ENCODE measurements at regions not wholly inside any gene's neighbourhood (a gene's known extent, or its start where the extent isn't known, plus 50 kb on each side); places are given as distances from the start of the nearest gene placed in this dataset.
"Not testable (repeated sequence)": the region's sequence is repeated elsewhere in the genome, so short reads cannot be mapped to it uniquely, and the experiment has no call there.

DNA sequence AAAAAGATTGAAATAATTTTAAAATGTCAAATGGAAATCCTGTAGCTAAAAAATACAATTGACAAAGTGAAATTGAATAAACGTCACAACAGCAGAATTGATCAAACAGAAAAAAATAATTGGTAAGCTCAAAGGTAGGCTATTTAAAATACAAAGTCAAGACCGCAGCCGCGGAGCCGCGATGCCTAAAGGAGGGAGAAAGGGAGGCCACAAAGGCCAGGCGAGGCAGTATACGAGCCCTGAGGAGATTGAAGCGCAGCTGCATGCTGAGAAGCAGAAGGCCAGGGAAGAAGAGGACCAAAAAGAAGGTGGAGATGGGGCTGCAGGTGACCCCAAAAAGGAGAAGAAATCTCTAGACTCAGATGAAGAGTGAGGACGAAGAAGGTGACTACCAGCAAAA is 1068.5 kb upstream of the COX7C start:
- DNase-seq (no peak), ATAC-seq (no peak)
- WGBS, result 93% methylated on average over 10 of the region's 10 CpGs
- Histone ChIP-seq H3K27me3 (ENCODE audit: control insufficient read depth, insufficient read depth) (no peaks in the 10 kb centered on the region), H3K4me3 (ENCODE audit: low read length) (no peak overlapping the region), H3K27ac (ENCODE audit: low read length) (no peak overlapping the region), H3K4me1 (ENCODE audit: control insufficient read depth, insufficient read depth, low read length) (no peaks in the 10 kb centered on the region), H3K9me3 (ENCODE audit: control insufficient read depth, low read length) (no peaks in the 10 kb centered on the region)
- intact Hi-C loops (cut with DNase I), result no loop called here

DNA sequence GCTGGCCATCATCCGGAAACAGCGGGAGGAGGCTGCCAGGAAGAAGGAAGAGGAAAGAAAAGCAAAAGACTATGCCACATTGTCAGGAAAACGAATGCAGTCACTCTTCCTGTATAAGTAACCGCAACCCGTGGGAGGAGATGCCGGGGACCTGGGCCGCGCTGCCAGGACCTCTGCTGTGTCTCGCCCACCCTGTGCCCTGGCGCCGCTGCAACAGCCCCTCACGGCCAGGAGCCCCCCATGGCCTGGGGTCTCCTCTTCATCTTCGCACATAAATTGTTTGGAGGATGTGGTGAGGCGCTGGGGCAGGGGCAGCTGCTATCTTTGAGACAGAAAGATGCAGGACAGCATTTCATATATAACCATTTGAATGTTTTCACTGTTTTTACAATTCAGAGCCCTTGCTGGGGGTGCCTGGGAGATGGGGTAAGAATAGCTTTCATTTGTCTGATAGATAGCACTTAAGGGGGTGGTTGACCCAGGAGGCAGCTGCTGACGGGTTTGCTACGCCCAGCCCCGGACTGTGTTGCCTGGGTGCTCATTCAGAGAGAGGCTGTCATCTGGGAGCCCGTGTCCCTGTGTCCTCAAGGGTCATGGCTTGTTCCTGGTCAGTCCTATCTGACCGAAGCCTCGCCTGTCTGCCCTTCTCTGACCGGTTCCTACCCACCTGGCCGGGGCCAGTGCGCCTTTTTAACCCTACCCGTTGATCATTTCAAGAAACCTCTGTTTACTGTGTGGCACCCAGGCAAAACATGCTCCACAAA is 1067.7 kb upstream of the COX7C start:
- H3K4me1 ChIP-seq (ENCODE audit: control insufficient read depth, insufficient read depth, low read length), result no peaks in the 10 kb centered on the region
- no peak overlapping the region for H3K4me3 ChIP-seq (ENCODE audit: low read length)
- WGBS, result 89% methylated on average over 24 of the region's 24 CpGs
- ATAC-seq (no peak), DNase-seq (peak in 1 of 3 donors; percentile 22)
- H3K9me3 ChIP-seq (ENCODE audit: control insufficient read depth, low read length), result no peaks in the 10 kb centered on the region
- no peaks in the 10 kb centered on the region for H3K27me3 ChIP-seq (ENCODE audit: control insufficient read depth, insufficient read depth)
- intact Hi-C loops (cut with DNase I), result no loop called here
- no peak overlapping the region for H3K27ac ChIP-seq (ENCODE audit: low read length)

DNA sequence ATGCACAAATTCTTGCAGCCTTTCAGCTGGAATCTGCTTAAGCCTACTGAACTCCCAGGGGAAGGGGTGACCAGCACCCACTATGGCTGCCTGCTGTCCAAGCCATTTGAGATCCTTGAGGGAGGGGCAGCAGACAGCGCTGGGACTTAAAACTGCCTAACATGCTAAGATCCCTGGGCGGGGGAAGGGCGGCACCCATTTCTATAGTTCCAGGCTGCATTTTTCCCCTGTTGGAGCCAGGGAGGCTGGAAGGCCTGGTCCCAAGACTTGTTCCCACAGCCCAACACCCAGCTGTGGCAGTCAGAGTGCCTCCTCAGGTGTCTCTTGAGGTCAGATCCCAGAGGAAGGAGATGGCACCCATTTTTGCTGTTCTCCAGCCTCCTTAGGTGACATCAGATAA is 1061.3 kb upstream of the COX7C start:
- Histone ChIP-seq H3K4me1 (ENCODE audit: control insufficient read depth, insufficient read depth, low read length) (no peaks in the 10 kb centered on the region), H3K27me3 (ENCODE audit: control insufficient read depth, insufficient read depth) (no peaks in the 10 kb centered on the region), H3K4me3 (ENCODE audit: low read length) (no peak overlapping the region), H3K27ac (ENCODE audit: low read length) (no peak overlapping the region), H3K9me3 (ENCODE audit: control insufficient read depth, low read length) (no peaks in the 10 kb centered on the region)
- DNase-seq (no peak), ATAC-seq (no peak)
- 92% methylated on average over 3 of the region's 3 CpGs for WGBS
- intact Hi-C loops (cut with DNase I), result no loop called here

DNA sequence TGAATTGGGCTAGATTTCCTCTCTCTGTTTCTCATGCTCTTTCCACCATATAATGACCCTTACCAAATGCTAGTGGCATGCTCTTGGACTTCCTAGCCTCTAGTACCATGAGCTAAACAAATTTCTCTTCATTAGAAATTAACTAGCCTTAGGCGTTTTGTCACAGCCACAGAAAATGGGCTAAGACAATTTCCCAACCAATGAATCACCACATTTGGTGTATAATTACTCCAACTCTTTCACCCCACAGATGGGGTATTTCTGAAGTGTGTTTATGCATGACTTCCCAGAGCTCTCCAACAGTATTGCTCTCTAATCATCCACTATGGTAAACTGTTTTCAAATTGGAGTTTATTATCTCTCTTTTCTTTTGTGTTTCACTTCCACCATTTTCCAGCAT is 1041.1 kb upstream of the COX7C start:
- DNase-seq (no peak), ATAC-seq (no peak)
- Histone ChIP-seq H3K27me3 (ENCODE audit: control insufficient read depth, insufficient read depth) (no peaks in the 10 kb centered on the region), H3K4me3 (ENCODE audit: low read length) (no peak overlapping the region), H3K9me3 (ENCODE audit: control insufficient read depth, low read length) (no peaks in the 10 kb centered on the region), H3K27ac (ENCODE audit: low read length) (no peak overlapping the region), H3K4me1 (ENCODE audit: control insufficient read depth, insufficient read depth, low read length) (no peaks in the 10 kb centered on the region)
- intact Hi-C loops (cut with DNase I), result no loop called here
- 85% methylated on average over 1 of the region's 1 CpG for WGBS

DNA sequence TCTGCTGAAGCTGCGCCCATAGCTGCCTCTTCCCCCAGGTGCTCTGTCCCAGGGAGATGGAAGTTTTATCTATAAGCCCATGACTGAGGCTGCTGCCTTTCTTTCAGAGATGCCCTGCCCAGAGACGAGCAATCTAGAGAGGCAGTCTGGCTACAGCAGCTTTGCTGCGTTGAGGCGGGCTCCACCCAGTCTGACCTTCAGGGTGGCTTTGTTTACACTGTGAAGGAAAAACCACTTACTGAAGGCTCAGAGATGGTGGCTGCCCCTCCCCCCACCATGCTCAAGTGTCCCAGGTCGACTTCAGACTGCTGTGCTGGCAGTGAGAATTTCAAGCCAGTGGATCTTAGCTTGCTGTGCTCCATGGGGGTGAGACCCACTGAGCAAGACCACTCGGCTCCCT is 1029.9 kb upstream of the COX7C start:
- H3K9me3 ChIP-seq (ENCODE audit: control insufficient read depth, low read length); H3K4me3 ChIP-seq (ENCODE audit: low read length); H3K27me3 ChIP-seq (ENCODE audit: control insufficient read depth, insufficient read depth); ATAC-seq; intact Hi-C loops (cut with DNase I); H3K4me1 ChIP-seq (ENCODE audit: control insufficient read depth, insufficient read depth, low read length); H3K27ac ChIP-seq (ENCODE audit: low read length): not testable (repeated sequence)
- WGBS, result 42% methylated on average over 6 of the region's 6 CpGs
- peak in 1 of 3 donors; percentile 42 for DNase-seq

DNA sequence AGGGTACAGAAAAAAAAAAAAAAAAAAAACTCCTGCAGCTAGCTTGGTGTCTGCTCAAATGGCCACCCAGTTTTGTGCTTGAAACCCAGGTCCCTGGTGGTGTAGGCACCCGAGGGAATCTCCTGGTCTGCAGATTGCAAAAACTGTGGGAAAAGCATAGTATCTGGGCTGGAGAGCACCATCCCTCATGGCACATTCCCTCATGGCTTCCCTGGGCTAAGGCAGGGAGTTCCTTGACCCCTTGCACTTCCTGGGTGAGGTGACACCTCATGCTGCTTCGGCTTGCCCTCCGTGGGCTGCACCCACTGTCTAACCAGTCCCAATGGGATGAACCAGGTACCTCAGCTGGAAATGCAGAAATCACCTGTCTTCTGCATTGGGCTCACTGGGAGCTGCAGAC is 1029.5 kb upstream of the COX7C start:
- 76% methylated on average over 3 of the region's 3 CpGs for WGBS
- intact Hi-C loops (cut with DNase I); ATAC-seq: not testable (repeated sequence)

DNA sequence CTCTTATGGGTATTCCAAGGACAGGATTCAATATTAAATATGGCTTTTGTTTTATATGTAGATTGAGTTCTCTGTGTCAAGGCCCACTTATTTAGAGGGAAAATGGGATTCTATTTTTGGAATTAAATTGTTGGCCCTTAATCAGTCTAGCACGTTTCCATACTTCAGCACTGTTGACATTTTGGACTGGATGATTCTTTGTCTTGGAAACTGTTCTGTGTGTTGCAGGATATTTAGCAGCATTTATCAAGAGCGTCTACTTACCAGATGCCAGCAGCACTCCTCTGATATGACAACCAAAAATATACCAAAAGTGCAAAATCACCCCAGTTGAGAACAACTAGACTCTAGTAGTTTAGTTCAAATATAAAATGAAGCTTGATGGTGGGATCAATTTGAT is 1027.0 kb upstream of the COX7C start:
- intact Hi-C loops (cut with DNase I), result no loop called here
- Histone ChIP-seq H3K4me3 (ENCODE audit: low read length) (no peak overlapping the region), H3K27ac (ENCODE audit: low read length) (no peak overlapping the region), H3K9me3 (ENCODE audit: control insufficient read depth, low read length) (no peaks in the 10 kb centered on the region), H3K4me1 (ENCODE audit: control insufficient read depth, insufficient read depth, low read length) (no peaks in the 10 kb centered on the region), H3K27me3 (ENCODE audit: control insufficient read depth, insufficient read depth) (no peaks in the 10 kb centered on the region)
- DNase-seq, result no peak
- 15% methylated on average over 2 of the region's 2 CpGs for WGBS
- peak; percentile 77 to 81 for ATAC-seq

More for the DNA sequence above, 1029.5 kb upstream of the COX7C start:
- H3K27ac ChIP-seq (ENCODE audit: low read length); H3K4me1 ChIP-seq (ENCODE audit: control insufficient read depth, insufficient read depth, low read length); H3K9me3 ChIP-seq (ENCODE audit: control insufficient read depth, low read length); H3K4me3 ChIP-seq (ENCODE audit: low read length); H3K27me3 ChIP-seq (ENCODE audit: control insufficient read depth, insufficient read depth); DNase-seq: not testable (repeated sequence)

DNA sequence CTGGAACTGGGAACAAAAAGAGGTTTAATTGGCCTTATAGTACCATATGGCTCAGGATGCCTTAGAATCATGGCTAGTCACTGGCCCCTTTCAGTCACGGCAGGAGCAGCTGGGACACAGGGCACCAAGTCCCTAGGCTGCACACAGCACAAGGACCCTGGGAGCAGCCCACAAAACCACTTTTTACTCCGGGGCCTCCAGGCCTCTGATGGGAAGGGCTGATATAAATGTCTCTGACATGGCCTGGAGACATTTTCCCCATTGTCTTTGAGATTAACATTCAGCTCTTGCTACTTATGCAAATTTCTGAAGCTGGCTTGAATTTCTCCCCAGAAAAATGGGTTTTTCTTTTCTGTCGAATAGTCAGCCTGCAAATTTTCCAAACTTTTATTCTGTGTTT is 1026.4 kb upstream of the COX7C start:
- WGBS, result 77% methylated on average over 3 of the region's 3 CpGs
- no peaks in the 10 kb centered on the region for H3K9me3 ChIP-seq (ENCODE audit: control insufficient read depth, low read length)
- no peaks in the 10 kb centered on the region for H3K27me3 ChIP-seq (ENCODE audit: control insufficient read depth, insufficient read depth)
- intact Hi-C loops (cut with DNase I), result no loop called here
- no peak overlapping the region for H3K4me3 ChIP-seq (ENCODE audit: low read length)
- no peak for ATAC-seq
- H3K4me1 ChIP-seq (ENCODE audit: control insufficient read depth, insufficient read depth, low read length), result no peaks in the 10 kb centered on the region
- H3K27ac ChIP-seq (ENCODE audit: low read length), result no peak overlapping the region
- no peak for DNase-seq

DNA sequence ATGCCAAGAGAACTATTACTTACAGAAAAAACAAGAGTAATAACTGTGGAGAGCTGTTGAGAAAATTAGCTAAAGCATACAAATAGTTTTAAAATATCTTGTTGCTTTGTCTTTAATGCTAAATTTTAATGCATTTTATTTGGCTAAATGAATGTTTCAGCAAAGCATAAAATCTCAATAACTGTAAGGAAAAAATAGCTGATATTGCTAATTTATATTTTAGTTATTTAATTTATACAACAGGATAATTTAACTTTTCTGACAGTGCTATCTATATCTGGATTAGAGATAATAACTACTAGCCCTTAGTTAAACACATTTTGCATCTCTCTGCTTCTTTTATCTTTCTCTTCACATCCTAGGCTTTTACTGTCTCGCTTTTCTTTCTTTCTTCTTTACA is 1014.9 kb upstream of the COX7C start:
- WGBS, result 68% methylated on average over 1 of the region's 1 CpG
- no peak for ATAC-seq
- intact Hi-C loops (cut with DNase I), result no loop called here
- Histone ChIP-seq H3K4me3 (ENCODE audit: low read length) (no peak overlapping the region), H3K27ac (ENCODE audit: low read length) (no peak overlapping the region), H3K27me3 (ENCODE audit: control insufficient read depth, insufficient read depth) (no peaks in the 10 kb centered on the region), H3K9me3 (ENCODE audit: control insufficient read depth, low read length) (no peaks in the 10 kb centered on the region), H3K4me1 (ENCODE audit: control insufficient read depth, insufficient read depth, low read length) (no peaks in the 10 kb centered on the region)
- DNase-seq, result no peak

DNA sequence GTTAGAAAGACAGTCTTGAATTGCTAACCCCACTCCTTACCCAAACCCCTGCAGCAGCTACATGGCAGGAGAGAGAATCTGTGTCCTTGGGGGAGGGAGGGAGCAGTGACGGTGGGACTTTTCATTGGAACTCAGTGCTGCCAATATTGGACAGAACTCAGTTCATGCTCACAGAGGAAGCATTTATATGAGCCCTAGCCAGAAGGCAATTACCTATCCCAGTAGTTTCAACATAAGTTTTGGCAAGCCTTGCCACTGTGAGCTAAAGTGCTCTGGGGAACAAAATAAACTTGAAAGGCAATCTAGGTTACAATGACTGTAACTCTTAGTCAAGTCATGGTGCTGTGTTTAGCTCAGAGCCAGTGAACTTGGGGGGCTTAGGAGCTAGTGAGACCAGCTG is 1013.4 kb upstream of the COX7C start:
- H3K9me3 ChIP-seq (ENCODE audit: control insufficient read depth, low read length), result no peaks in the 10 kb centered on the region
- no peak for ATAC-seq
- no peak overlapping the region for H3K4me3 ChIP-seq (ENCODE audit: low read length)
- H3K4me1 ChIP-seq (ENCODE audit: control insufficient read depth, insufficient read depth, low read length), result no peaks in the 10 kb centered on the region
- DNase-seq, result no peak
- H3K27ac ChIP-seq (ENCODE audit: low read length), result no peak overlapping the region
- intact Hi-C loops (cut with DNase I), result no loop called here
- no peaks in the 10 kb centered on the region for H3K27me3 ChIP-seq (ENCODE audit: control insufficient read depth, insufficient read depth)
- 47% methylated on average over 1 of the region's 1 CpG for WGBS

DNA sequence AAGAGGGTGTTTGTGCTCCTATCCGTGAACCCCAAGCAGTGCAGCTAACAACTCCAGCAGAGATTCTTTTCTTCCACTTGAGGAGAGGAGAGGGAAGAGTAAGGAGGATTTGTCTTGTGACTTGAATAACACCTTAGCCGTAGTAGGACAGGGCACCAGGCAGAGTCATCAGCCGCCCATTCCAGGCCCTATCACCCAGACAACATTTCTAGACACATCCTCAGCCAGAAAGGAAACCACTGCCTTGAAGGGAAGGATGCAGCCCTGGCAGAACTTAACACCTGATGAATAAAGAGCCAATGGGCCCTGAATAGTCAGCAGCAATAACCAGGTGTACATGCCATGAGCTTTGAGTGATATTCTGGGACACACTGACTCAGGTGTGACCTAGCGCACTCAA is 1013.0 kb upstream of the COX7C start:
- Histone ChIP-seq H3K27ac (ENCODE audit: low read length) (no peak overlapping the region), H3K4me1 (ENCODE audit: control insufficient read depth, insufficient read depth, low read length) (no peaks in the 10 kb centered on the region), H3K9me3 (ENCODE audit: control insufficient read depth, low read length) (no peaks in the 10 kb centered on the region), H3K27me3 (ENCODE audit: control insufficient read depth, insufficient read depth) (no peaks in the 10 kb centered on the region), H3K4me3 (ENCODE audit: low read length) (no peak overlapping the region)
- DNase-seq (no peak), ATAC-seq (no peak)
- intact Hi-C loops (cut with DNase I), result no loop called here
- whole genome bisulfite sequencing, result 83% methylated on average over 4 of the region's 4 CpGs

DNA sequence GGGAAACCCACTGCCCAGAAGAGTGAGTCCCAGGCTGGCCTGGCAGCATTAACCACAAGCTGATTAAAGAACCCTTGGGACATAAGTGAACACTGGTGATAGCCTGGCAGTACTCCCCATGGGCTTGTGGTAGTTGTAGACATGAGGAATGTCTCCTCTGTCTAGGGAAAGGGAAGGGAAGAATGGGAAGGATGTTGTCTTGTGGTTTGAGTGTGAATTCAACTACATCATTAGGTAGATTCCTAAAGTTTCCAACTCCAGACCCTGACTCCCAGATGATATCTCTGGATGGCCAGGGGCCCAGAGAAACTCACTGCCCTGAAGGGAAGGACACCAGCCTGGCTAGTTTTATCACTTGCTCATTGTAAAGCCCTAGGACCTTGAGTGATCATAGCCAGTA is 1012.4 kb upstream of the COX7C start:
- intact Hi-C loops (cut with DNase I), result no loop called here
- Histone ChIP-seq H3K9me3 (ENCODE audit: control insufficient read depth, low read length) (no peaks in the 10 kb centered on the region), H3K4me3 (ENCODE audit: low read length) (no peak overlapping the region), H3K4me1 (ENCODE audit: control insufficient read depth, insufficient read depth, low read length) (no peaks in the 10 kb centered on the region), H3K27ac (ENCODE audit: low read length) (no peak overlapping the region), H3K27me3 (ENCODE audit: control insufficient read depth, insufficient read depth) (no peaks in the 10 kb centered on the region)
- no peak for ATAC-seq
- no peak for DNase-seq
